ENCODE measurements at regions not wholly inside any gene's neighbourhood (a gene's known extent, or its start where the extent isn't known, plus 50 kb on each side); places are given as distances from the start of the nearest gene placed in this dataset.

GRCh38 chr7:45384499-45384898 lies 189.7 kb upstream of the ADCY1 start:
- H3K4me3 Mint-ChIP-seq = no peak overlapping the region

GRCh38 chr7:45387837-45388236 lies 186.3 kb upstream of the ADCY1 start:
- Mint-ChIP-seq H3K27me3 (ENCODE audit: low read depth) (peaks cover 3% of the 10 kb centered on the region), H3K4me3 (no peak overlapping the region), H3K9me3 (peaks cover 3% of the 10 kb centered on the region), H3K4me1 (peaks cover 6% of the 10 kb centered on the region), H3K36me3 (ENCODE audit: low read depth) (no peaks in the 10 kb centered on the region), H3K27ac (no peak overlapping the region)
- TF ChIP-seq CTCF (IDR thresholded peaks at IDR 0.05; ENCODE audit: unreplicated experiment in 3 of 3) = no peak

More at GRCh38 chr7:45384499-45384898, 189.7 kb upstream of the ADCY1 start:
- Mint-ChIP-seq H3K36me3 (ENCODE audit: low read depth) (no peaks in the 10 kb centered on the region), H3K9me3 (peaks cover 8% of the 10 kb centered on the region), H3K4me1 (peaks cover 6% of the 10 kb centered on the region), H3K27ac (no peak overlapping the region), H3K27me3 (ENCODE audit: low read depth) (peaks cover 3% of the 10 kb centered on the region)
- no peak for TF ChIP-seq CTCF (IDR thresholded peaks at IDR 0.05; ENCODE audit: unreplicated experiment in 3 of 3)

- H3K4me3 Mint-ChIP-seq = no peak overlapping the region
- no peaks in the 10 kb centered on the region for H3K36me3 Mint-ChIP-seq (ENCODE audit: low read depth)
- H3K9me3 Mint-ChIP-seq = peaks cover 3% of the 10 kb centered on the region
- no peak overlapping the region for H3K27ac Mint-ChIP-seq
- H3K27me3 Mint-ChIP-seq (ENCODE audit: low read depth) = peaks cover 3% of the 10 kb centered on the region
- no peak for TF ChIP-seq CTCF (IDR thresholded peaks at IDR 0.05; ENCODE audit: unreplicated experiment in 3 of 3)
- H3K4me1 Mint-ChIP-seq = peaks cover 6% of the 10 kb centered on the region
These were observed 184.9 kb upstream of the ADCY1 start for GRCh38 chr7:45389073-45389872.

GRCh38 chr7:45390180-45390579 lies 184.0 kb upstream of the ADCY1 start:
- H3K4me1 Mint-ChIP-seq = peaks cover 6% of the 10 kb centered on the region
- H3K9me3 Mint-ChIP-seq = peaks cover 12% of the 10 kb centered on the region
- no peak for TF ChIP-seq CTCF (IDR thresholded peaks at IDR 0.05; ENCODE audit: unreplicated experiment in 3 of 3)
- no peak overlapping the region for H3K27ac Mint-ChIP-seq
- H3K27me3 Mint-ChIP-seq (ENCODE audit: low read depth) = no peaks in the 10 kb centered on the region
- no peaks in the 10 kb centered on the region for H3K36me3 Mint-ChIP-seq (ENCODE audit: low read depth)
- H3K4me3 Mint-ChIP-seq = no peak overlapping the region

GRCh38 chr7:45390731-45391130 lies 183.4 kb upstream of the ADCY1 start:
- no peaks in the 10 kb centered on the region for H3K36me3 Mint-ChIP-seq (ENCODE audit: low read depth)
- peaks cover 6% of the 10 kb centered on the region for H3K4me1 Mint-ChIP-seq
- no peak for TF ChIP-seq CTCF (IDR thresholded peaks at IDR 0.05; ENCODE audit: unreplicated experiment in 3 of 3)
- H3K27me3 Mint-ChIP-seq (ENCODE audit: low read depth) = no peaks in the 10 kb centered on the region
- H3K4me3 Mint-ChIP-seq = no peak overlapping the region
- no peak overlapping the region for H3K27ac Mint-ChIP-seq
- H3K9me3 Mint-ChIP-seq = peaks cover 12% of the 10 kb centered on the region

Measured in nephron (organoid).